ENCODE measurements at regions not wholly inside any gene's neighbourhood (a gene's known extent, or its start where the extent isn't known, plus 50 kb on each side); places are given as distances from the start of the nearest gene placed in this dataset.

GRCh38 chr9:105908069-105908468 lies 213.7 kb downstream of the TMEM38B start:
- H3K27me3 ChIP-seq (ENCODE audit: control insufficient read depth in 4 of 4, insufficient read depth in 4 of 4, low read length in 3 of 4) = no peaks in the 10 kb centered on the region
- no peak overlapping the region for H3K27ac ChIP-seq (ENCODE audit: low read depth in 1 of 2, low read length in 2 of 2)
- 95% methylated on average over 2 of the region's 2 CpGs for WGBS
- DNase-seq (ENCODE audit: low spot score) = no peak
- H3K36me3 ChIP-seq (ENCODE audit: control insufficient read depth in 4 of 4, insufficient read depth in 3 of 4, low read depth in 1 of 4, low read length in 3 of 4) = no peaks in the 10 kb centered on the region
- H3K4me1 ChIP-seq (ENCODE audit: control insufficient read depth in 4 of 4, insufficient read depth in 4 of 4, low read length in 3 of 4) = no peaks in the 10 kb centered on the region
- TF ChIP-seq HNF4G (IDR thresholded peaks at IDR 0.05) (no peak), RXRA (IDR thresholded peaks at IDR 0.05) (no peak), ZBTB33 (IDR thresholded peaks at IDR 0.05) (no peak), TAF1 (conservative IDR thresholded peaks at IDR 0.05) (no peak), EGR1 (IDR thresholded peaks at IDR 0.05; ENCODE audit: low read depth in 2 of 2) (no peak), NR2F2 (IDR thresholded peaks at IDR 0.05) (no peak), FOXA2 (IDR thresholded peaks at IDR 0.05) (no peak), HNF4A (conservative IDR thresholded peaks at IDR 0.05) (no peak), RAD21 (IDR thresholded peaks at IDR 0.05) (no peak), FOXA1 (IDR thresholded peaks at IDR 0.05) (no peak), GABPA (IDR thresholded peaks at IDR 0.05 in 1 of 2, conservative IDR thresholded peaks at IDR 0.05 in 1 of 2) (no peak), JUND (IDR thresholded peaks at IDR 0.05) (no peak), YY1 (IDR thresholded peaks at IDR 0.05) (no peak), ATF3 (IDR thresholded peaks at IDR 0.05) (no peak)
- TF ChIP-seq, protein P1, sequence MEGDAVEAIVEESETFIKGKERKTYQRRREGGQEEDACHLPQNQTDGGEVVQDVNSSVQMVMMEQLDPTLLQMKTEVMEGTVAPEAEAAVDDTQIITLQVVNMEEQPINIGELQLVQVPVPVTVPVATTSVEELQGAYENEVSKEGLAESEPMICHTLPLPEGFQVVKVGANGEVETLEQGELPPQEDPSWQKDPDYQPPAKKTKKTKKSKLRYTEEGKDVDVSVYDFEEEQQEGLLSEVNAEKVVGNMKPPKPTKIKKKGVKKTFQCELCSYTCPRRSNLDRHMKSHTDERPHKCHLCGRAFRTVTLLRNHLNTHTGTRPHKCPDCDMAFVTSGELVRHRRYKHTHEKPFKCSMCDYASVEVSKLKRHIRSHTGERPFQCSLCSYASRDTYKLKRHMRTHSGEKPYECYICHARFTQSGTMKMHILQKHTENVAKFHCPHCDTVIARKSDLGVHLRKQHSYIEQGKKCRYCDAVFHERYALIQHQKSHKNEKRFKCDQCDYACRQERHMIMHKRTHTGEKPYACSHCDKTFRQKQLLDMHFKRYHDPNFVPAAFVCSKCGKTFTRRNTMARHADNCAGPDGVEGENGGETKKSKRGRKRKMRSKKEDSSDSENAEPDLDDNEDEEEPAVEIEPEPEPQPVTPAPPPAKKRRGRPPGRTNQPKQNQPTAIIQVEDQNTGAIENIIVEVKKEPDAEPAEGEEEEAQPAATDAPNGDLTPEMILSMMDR (IDR thresholded peaks at IDR 0.05; ENCODE audit: low read depth, low read length, missing input control) = no peak
- TF ChIP-seq, protein P2, sequence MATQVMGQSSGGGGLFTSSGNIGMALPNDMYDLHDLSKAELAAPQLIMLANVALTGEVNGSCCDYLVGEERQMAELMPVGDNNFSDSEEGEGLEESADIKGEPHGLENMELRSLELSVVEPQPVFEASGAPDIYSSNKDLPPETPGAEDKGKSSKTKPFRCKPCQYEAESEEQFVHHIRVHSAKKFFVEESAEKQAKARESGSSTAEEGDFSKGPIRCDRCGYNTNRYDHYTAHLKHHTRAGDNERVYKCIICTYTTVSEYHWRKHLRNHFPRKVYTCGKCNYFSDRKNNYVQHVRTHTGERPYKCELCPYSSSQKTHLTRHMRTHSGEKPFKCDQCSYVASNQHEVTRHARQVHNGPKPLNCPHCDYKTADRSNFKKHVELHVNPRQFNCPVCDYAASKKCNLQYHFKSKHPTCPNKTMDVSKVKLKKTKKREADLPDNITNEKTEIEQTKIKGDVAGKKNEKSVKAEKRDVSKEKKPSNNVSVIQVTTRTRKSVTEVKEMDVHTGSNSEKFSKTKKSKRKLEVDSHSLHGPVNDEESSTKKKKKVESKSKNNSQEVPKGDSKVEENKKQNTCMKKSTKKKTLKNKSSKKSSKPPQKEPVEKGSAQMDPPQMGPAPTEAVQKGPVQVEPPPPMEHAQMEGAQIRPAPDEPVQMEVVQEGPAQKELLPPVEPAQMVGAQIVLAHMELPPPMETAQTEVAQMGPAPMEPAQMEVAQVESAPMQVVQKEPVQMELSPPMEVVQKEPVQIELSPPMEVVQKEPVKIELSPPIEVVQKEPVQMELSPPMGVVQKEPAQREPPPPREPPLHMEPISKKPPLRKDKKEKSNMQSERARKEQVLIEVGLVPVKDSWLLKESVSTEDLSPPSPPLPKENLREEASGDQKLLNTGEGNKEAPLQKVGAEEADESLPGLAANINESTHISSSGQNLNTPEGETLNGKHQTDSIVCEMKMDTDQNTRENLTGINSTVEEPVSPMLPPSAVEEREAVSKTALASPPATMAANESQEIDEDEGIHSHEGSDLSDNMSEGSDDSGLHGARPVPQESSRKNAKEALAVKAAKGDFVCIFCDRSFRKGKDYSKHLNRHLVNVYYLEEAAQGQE (IDR thresholded peaks at IDR 0.05) = no peak
- peaks cover 0 to 2% (median 0%) of the 10 kb centered on the region in 4 donors for H3K9me3 ChIP-seq (ENCODE audit: control insufficient read depth in 4 of 4, low read length in 3 of 4)
- H3K9ac ChIP-seq (ENCODE audit: low read depth in 1 of 2, low read length in 2 of 2) = no peak overlapping the region
- no peak overlapping the region for H3K4me3 ChIP-seq (ENCODE audit: low read depth in 1 of 3, low read length in 3 of 3)

Measured in liver (tissue), 8 donors.